Central memory CD8-positive, alpha-beta T cell (primary cell): ENCODE measurements at regions not wholly inside any gene's neighbourhood (a gene's known extent, or its start where the extent isn't known, plus 50 kb on each side); places are given as distances from the start of the nearest gene placed in this dataset.

Source experiments
- ATAC-seq: fragments of 150-1000 bp; cut with Tn5 transposase; replicated peaks from 2 replicates; pipeline ENCODE4 v1.10.0; 2022; ENCODE audit warnings: mild to moderate bottlenecking, moderate FRiP score, moderate number of reproducible peaks; ENCODE audit not compliant: poor library complexity, severe bottlenecking; ENCODE audit errors: extremely low read depth
- DNase-seq, 2 donors: peaks; one replicate each; pipeline ENCODE4 v3.0.0; 2021; ENCODE audit warnings: low spot score in 2 of 2
- H3K27ac Mint-ChIP-seq: one replicate; pipeline ENCODE4 v1.8.0; 2022; ENCODE audit warnings: low read depth, mild to moderate bottlenecking, moderate library complexity, mixed read lengths
- H3K27me3 Mint-ChIP-seq: one replicate; pipeline ENCODE4 v1.8.0; 2022; ENCODE audit warnings: mixed read lengths
- H3K36me3 Mint-ChIP-seq: one replicate; pipeline ENCODE4 v1.8.0; 2022; ENCODE audit warnings: mild to moderate bottlenecking, moderate library complexity, mixed read lengths; ENCODE audit not compliant: insufficient read depth
- H3K4me1 Mint-ChIP-seq: one replicate; pipeline ENCODE4 v1.8.0; 2022; ENCODE audit warnings: mixed read lengths
- H3K4me3 Mint-ChIP-seq: one replicate; pipeline ENCODE4 v1.8.0; 2022; ENCODE audit warnings: mild to moderate bottlenecking, moderate library complexity, mixed read lengths
- H3K9me3 Mint-ChIP-seq: one replicate; pipeline ENCODE4 v1.8.0; 2022; ENCODE audit warnings: mixed read lengths

DNA sequence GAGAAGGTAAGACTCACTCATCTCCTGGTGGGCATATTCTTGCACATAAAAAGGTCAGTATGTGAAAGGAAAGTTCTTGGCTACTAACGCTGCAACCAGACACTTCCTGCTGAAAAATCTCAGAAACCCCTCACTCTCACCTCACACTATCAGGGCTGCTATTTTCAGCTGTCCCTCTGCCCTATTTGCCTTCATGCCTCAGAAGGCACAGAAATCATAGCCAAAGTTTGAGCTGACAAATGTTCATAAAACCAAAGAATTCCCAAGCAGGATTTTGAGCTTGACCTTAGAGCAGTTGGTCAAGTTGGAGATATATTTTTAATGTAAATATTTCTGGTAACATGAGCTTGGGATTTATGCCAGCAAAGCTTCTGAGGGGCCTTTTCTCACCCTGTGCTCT, 806.2 kb downstream of the MAFB start:
- Mint-ChIP-seq H3K9me3 (no peaks in the 10 kb centered on the region), H3K4me1 (no peaks in the 10 kb centered on the region), H3K27ac (no peak overlapping the region), H3K27me3 (no peaks in the 10 kb centered on the region), H3K4me3 (no peak overlapping the region), H3K36me3 (no peaks in the 10 kb centered on the region)
- DNase-seq (no peak), ATAC-seq (no peak)

DNA sequence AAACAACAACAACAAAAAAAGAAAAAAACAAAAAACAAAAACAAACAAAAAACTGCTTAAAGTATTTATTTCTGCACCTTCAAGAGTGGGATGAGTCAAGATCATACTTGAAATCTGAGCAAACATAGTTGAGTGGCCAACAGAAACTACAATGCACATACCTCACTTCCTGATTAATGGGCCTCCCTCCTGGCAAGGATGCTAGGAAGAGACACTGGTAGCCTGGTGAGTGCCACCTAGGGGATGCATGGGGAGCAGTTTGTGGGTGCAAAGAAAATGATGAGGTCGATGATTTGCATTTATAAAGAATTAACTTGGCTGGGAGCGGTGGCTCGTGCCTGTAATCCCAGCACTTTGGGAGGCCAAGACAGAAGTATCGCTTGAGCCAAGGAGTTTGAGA, 808.1 kb downstream of the MAFB start:
- DNase-seq: no peak
- no peaks in the 10 kb centered on the region for H3K9me3 Mint-ChIP-seq

DNA sequence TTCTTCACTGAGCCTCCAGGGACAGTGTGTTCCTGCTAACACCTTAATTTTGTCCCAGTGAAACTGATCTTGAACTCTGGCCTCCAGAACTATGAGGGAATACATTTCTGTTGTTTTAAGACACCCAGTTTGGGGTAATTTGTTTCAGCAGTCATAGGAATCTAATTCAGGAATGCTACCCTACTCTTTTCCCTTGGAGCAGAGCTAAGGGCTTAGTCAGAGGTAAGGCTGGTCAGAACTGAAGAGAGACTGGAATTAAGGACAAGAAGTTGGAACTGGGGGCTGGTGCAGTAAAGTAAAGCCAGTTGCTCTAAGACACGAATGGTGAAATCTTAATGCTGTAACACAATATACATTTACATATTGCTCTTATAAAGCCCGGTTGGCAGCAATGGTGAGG, 809.7 kb downstream of the MAFB start:
- no peak overlapping the region for H3K27ac Mint-ChIP-seq

More for the DNA sequence above, 808.1 kb downstream of the MAFB start:
- Mint-ChIP-seq H3K27me3 (no peaks in the 10 kb centered on the region), H3K36me3 (no peaks in the 10 kb centered on the region), H3K4me1 (no peaks in the 10 kb centered on the region), H3K27ac (no peak overlapping the region), H3K4me3 (no peak overlapping the region)
- ATAC-seq: no peak

DNA sequence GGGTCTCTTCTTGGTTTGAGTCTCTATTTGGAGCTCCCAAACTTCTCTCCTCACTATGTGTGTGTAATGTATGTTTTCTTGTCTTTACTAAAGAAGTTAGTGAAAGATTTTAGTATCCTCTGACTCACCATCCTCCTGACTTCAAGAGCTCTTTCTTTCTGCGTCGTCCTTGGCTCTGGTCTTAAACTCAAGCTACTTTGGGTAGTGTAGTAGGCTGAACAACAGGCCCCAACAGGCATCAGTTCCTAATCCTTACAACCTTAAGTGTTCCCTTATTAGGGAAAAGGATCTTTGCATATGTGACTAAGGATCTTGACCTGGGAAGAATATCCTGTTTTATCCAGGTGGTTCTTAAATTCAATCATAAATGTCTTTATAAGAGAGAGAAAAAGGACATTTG, 810.2 kb downstream of the MAFB start:
- no peak for DNase-seq
- Mint-ChIP-seq H3K27me3 (no peaks in the 10 kb centered on the region), H3K36me3 (no peaks in the 10 kb centered on the region), H3K4me1 (no peaks in the 10 kb centered on the region), H3K9me3 (no peaks in the 10 kb centered on the region), H3K27ac (no peak overlapping the region), H3K4me3 (no peak overlapping the region)
- no peak for ATAC-seq

More for the DNA sequence above, 809.7 kb downstream of the MAFB start:
- ATAC-seq: no peak
- Mint-ChIP-seq H3K9me3 (no peaks in the 10 kb centered on the region), H3K4me3 (no peak overlapping the region), H3K27me3 (no peaks in the 10 kb centered on the region), H3K36me3 (no peaks in the 10 kb centered on the region), H3K4me1 (no peaks in the 10 kb centered on the region)
- DNase-seq: no peak

DNA sequence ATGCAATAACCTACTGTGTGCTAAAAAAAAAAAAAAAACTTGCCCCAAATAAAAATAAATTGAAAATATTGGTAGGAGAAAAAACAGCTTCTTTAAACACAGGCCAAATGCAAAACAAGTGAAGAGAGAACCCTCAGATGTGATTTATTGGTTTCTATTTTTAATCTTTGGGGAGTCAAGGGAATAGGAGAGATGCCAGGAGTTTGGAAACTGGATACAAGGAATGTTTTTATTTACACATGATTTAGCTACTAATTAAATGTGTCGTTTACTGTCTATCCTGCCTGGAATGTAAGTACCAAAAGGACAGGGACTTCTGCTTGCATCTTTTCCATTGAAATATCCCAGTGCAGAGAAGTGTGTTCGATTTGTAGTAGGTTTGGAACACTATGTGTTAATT, 810.7 kb downstream of the MAFB start:
- Mint-ChIP-seq H3K9me3 (no peaks in the 10 kb centered on the region), H3K27ac (no peak overlapping the region), H3K27me3 (no peaks in the 10 kb centered on the region), H3K4me3 (no peak overlapping the region), H3K36me3 (no peaks in the 10 kb centered on the region), H3K4me1 (no peaks in the 10 kb centered on the region)
- no peak for DNase-seq
- ATAC-seq: no peak

DNA sequence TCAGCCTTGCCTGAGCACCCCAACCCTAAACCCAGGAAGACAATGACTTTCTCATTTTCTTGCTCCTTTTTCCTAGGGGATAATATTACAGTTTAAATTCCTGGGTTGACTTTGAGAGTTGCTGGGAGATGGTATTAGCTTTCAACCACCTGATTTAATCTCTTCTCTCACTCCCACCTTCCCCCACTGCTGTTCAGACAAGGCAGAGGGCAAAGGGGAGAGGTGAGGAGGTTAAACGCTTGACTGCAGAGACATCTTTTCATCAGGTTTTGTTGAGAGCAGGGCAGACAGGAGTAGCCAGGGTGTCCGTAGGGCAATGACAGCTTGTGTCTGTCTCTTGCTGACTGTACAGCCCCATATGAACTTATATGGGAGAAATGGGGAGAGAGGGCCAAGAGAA, 811.2 kb downstream of the MAFB start:
- ATAC-seq: no peak
- Mint-ChIP-seq H3K27ac (no peak overlapping the region), H3K9me3 (no peaks in the 10 kb centered on the region), H3K4me3 (no peak overlapping the region), H3K4me1 (no peaks in the 10 kb centered on the region), H3K27me3 (no peaks in the 10 kb centered on the region), H3K36me3 (no peaks in the 10 kb centered on the region)
- DNase-seq: no peak

DNA sequence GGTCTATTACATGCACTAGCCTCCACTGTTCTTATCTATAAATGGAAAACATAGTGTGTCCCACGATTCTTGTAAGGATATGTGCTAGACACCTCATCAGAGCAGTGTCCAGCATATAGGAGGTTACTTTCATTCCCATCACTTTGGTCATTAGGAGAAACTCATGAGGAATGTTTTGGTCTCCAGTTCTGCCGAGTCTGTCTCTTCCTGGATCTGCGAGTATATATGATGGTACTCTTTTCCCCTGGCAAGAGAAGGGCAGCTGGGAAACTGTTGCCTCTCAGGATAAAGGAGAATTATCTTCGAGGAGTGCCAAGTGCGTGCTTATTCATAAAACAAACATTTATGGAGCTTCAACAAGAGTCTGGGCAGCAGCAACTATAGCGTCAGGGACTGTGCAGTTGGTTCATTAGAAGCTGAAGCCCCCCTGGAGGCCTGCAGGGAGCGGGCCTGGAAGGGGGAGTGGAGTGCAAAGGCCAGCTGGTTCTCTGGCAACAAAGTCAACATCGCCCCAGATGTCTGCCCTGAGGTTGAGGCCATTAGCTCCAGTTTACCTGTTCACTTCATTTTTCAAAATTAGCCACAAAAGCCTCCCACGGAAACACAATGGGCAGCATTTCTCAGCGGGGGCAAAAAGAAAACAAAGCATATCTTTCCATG, 811.9 kb downstream of the MAFB start:
- DNase-seq: no peak
- H3K27me3 Mint-ChIP-seq: no peaks in the 10 kb centered on the region
- no peaks in the 10 kb centered on the region for H3K36me3 Mint-ChIP-seq
- H3K4me3 Mint-ChIP-seq: no peak overlapping the region
- ATAC-seq: no peak
- no peaks in the 10 kb centered on the region for H3K4me1 Mint-ChIP-seq
- H3K9me3 Mint-ChIP-seq: no peaks in the 10 kb centered on the region
- H3K27ac Mint-ChIP-seq: no peak overlapping the region

DNA sequence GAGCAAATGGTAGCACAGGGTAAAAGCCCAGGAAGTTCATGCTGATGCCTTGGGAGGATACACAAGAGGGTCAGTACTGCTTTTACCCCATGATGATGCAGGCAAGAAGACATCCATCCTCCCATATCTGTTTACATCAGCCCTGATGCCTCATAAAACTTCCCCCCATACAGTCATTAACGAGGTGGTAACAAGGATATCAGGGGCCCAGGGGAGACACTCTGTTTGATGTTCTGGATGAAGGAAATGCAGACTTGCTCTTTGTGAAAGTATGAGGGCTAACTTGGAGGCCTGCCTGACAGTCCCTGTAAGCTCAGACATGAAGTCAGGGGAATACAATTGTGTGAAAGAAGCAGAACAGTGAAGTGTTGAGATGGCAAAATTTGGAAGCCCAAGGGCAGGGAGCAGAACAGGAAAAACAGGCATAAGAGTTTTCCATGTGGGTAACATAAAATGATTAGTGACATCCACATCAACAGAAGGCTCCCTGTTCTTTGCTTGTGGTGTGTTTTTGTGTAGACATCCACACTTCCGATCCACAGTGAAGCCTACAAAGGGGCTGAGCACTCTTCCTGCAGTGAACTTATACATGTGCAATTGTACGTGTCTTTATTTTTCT, 813.4 kb downstream of the MAFB start:
- H3K27ac Mint-ChIP-seq: no peak overlapping the region
- no peak for ATAC-seq
- no peaks in the 10 kb centered on the region for H3K27me3 Mint-ChIP-seq
- H3K9me3 Mint-ChIP-seq: no peaks in the 10 kb centered on the region
- H3K4me3 Mint-ChIP-seq: no peak overlapping the region
- no peaks in the 10 kb centered on the region for H3K4me1 Mint-ChIP-seq
- no peak for DNase-seq
- H3K36me3 Mint-ChIP-seq: no peaks in the 10 kb centered on the region

DNA sequence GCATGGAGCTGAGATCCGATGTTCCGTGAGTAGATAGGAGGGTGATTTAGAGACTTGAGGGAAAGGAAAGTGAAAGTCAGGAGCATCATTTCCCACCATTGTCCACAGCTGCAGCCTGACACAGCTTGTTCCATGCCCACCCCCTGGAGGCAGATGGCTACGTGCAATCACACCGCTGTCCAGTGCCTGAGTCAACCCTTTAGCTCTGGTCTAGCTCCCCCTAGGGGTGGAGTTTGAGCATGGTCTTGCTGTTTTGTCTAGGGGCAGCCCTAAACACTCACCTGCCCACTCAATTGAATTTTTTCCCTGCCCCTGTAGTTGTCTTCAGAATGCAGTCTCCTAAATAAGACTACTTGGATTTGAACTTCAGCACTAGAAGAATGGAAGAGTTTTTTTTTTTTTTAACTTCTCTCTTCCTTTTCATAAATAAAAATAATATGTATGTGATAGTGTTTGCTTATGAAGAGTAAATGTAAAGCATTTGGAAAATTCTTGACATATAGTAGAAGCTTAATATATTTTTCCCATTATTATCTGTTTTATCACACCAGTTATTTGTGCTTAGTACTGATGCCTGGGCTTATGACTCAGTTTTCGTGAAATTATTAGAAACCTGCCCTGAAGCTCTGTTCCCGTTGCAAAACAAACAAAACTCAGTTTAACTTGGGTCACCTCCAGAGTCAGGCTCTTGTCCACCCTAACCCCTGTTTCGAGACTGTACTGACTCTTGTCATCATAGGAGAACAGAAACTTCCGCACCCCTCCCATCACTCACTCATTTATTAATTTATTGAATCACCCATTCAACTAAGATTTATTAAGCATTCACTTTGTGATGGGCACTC, 814.8 kb downstream of the MAFB start:
- Mint-ChIP-seq H3K36me3 (no peaks in the 10 kb centered on the region), H3K4me3 (no peak overlapping the region), H3K9me3 (no peaks in the 10 kb centered on the region), H3K27me3 (no peaks in the 10 kb centered on the region), H3K27ac (no peak overlapping the region), H3K4me1 (no peaks in the 10 kb centered on the region)
- no peak for DNase-seq
- ATAC-seq: no peak

DNA sequence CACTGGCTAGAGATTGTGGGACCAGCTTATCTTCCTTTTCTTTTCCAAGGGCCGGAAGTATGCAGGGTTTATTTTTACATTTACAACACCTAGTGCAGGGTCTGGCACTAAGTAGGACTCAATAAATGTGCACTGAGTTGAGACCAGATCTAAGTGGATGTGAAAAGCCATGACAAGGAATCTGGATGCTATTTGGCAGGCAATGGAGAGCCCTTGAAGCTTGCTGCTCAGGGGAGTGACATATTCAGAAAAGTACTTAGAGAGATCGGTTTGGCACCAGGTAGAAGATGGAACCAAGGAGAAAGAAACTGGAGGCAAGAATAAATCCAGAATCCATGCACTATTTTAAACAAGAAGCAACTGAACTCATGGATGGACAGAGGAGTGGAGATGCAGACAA, 815.8 kb downstream of the MAFB start:
- no peak overlapping the region for H3K27ac Mint-ChIP-seq
- no peak for ATAC-seq
- H3K27me3 Mint-ChIP-seq: no peaks in the 10 kb centered on the region
- H3K9me3 Mint-ChIP-seq: no peaks in the 10 kb centered on the region
- no peak for DNase-seq
- H3K4me3 Mint-ChIP-seq: no peak overlapping the region
- no peaks in the 10 kb centered on the region for H3K4me1 Mint-ChIP-seq
- no peaks in the 10 kb centered on the region for H3K36me3 Mint-ChIP-seq

DNA sequence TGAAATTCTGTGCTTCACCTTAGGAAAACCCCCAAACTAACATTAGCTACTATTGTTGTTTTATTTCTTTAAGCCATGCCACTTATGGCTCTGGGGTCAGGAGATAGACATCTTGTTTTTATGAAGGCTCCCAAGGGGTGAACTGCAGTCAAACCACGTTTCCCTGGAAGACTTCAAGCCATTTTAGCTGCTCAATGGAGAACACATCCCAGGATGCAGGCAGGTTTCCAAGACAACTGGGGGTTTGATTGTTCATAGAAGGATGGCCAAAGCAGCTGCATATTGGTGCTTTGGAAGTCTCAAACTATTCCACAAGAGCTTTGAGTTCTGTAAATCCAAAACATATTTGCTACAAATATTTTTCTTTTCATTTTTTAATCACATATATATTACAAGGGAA, 818.0 kb downstream of the MAFB start:
- no peaks in the 10 kb centered on the region for H3K4me1 Mint-ChIP-seq
- no peaks in the 10 kb centered on the region for H3K27me3 Mint-ChIP-seq

DNA sequence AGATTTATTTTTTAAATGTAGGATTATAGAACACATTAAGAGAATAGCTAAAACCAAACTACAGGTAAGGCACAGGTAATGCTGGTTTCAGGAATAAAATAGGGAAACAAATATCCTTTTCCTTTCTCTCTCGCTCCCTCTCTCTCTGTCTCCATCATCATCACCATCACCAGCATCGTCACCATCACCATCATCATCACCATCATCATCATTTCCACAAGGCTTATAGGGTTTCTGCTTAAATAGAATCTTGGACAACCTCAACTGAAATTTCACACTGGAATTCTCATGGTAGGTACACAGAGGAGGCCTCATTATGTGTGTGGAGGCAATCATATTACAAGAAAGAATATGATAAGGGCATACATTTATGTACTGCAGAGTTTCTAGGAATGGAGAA, 823.6 kb downstream of the MAFB start:
- Mint-ChIP-seq H3K4me1 (no peaks in the 10 kb centered on the region), H3K27me3 (no peaks in the 10 kb centered on the region), H3K4me3 (no peak overlapping the region), H3K27ac (no peak overlapping the region), H3K36me3 (no peaks in the 10 kb centered on the region), H3K9me3 (peaks cover 8% of the 10 kb centered on the region)
- ATAC-seq: no peak
- DNase-seq: no peak

More for the DNA sequence above, 818.0 kb downstream of the MAFB start:
- DNase-seq (no peak), ATAC-seq (no peak)
- peaks cover 8% of the 10 kb centered on the region for H3K9me3 Mint-ChIP-seq
- no peak overlapping the region for H3K27ac Mint-ChIP-seq
- H3K4me3 Mint-ChIP-seq: no peak overlapping the region
- no peaks in the 10 kb centered on the region for H3K36me3 Mint-ChIP-seq

DNA sequence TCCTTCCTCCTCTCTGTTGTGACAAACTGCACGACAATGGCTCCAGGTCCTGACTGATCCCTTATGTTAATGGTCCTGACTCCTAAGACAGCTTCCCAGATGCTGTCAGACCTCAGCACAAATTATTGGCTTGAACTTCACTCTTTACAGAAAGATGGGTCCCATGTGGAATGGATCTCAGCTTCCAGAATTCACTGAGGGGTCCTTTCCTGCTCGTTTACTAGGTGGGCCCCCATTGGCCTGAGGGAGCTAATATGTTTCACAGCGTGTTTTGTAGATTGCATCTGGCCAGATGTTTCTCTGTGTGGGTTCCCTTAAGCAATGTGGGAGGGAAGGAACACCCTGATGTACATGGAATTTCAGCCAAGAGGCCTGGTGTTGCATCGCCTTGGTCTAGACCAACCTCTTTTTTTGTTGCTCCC, 826.6 kb downstream of the MAFB start:
- DNase-seq (no peak), ATAC-seq (no peak)
- Mint-ChIP-seq H3K27ac (no peak overlapping the region), H3K27me3 (peaks cover 7% of the 10 kb centered on the region), H3K4me1 (no peaks in the 10 kb centered on the region), H3K9me3 (peaks cover 13% of the 10 kb centered on the region), H3K36me3 (no peaks in the 10 kb centered on the region), H3K4me3 (no peak overlapping the region)
